MM.1S (cell line): ENCODE measurements at regions not wholly inside any gene's neighbourhood (a gene's known extent, or its start where the extent isn't known, plus 50 kb on each side); places are given as distances from the start of the nearest gene placed in this dataset.

Source experiments
- DNase-seq: peaks from one replicate; pipeline ENCODE4 v3.0.0-alpha.2; 2015
- H2AFZ ChIP-seq: fragments of 300-600 bp; sonication (generic); 2 replicates; pipeline ENCODE4 v1.6.0; 2016; ENCODE audit warnings: antibody characterized with exemption, low read length
- H3F3A ChIP-seq: fragments of 300-600 bp; sonication (generic); 2 replicates; pipeline ENCODE4 v1.6.1; 2016; ENCODE audit warnings: mild to moderate bottlenecking, antibody characterized with exemption, low read length, moderate library complexity, mixed read lengths; ENCODE audit not compliant: insufficient read depth
- H3K27ac ChIP-seq: fragments of 300-600 bp; sonication (generic); 2 replicates; pipeline ENCODE4 v1.5.1; 2016; ENCODE audit warnings: mild to moderate bottlenecking, low read length
- H3K27me3 ChIP-seq: fragments of 300-600 bp; sonication (generic); replicated peaks from 2 replicates; pipeline ENCODE4 v1.6.0; 2016; ENCODE audit warnings: low read length; ENCODE audit not compliant: insufficient read depth
- H3K36me3 ChIP-seq: fragments of 300-600 bp; sonication (generic); replicated peaks from 2 replicates; pipeline ENCODE4 v1.6.1; 2016; ENCODE audit warnings: mild to moderate bottlenecking, low read length, mixed read lengths; ENCODE audit not compliant: insufficient read depth
- H3K4me1 ChIP-seq: fragments of 300-600 bp; sonication (generic); 2 replicates; pipeline ENCODE4 v1.6.1; 2016; ENCODE audit warnings: low read length, mixed read lengths
- H3K4me2 ChIP-seq: fragments of 300-600 bp; sonication (generic); 2 replicates; pipeline ENCODE4 v1.6.0; 2016; ENCODE audit warnings: low read depth, low read length
- H3K4me3 ChIP-seq: fragments of 300-600 bp; sonication (generic); 2 replicates; pipeline ENCODE4 v1.5.1; 2016; ENCODE audit warnings: low read length, mixed read lengths
- H3K79me2 ChIP-seq: fragments of 300-600 bp; sonication (generic); 2 replicates; pipeline ENCODE4 v1.6.1; 2016; ENCODE audit warnings: mixed run types, low read length, mixed read lengths
- H3K9ac ChIP-seq: fragments of 300-600 bp; sonication (generic); 2 replicates; pipeline ENCODE4 v1.6.1; 2016; ENCODE audit warnings: low read length, mixed read lengths
- H3K9me2 ChIP-seq: fragments of 300-600 bp; sonication (generic); replicated peaks from 2 replicates; pipeline ENCODE4 v1.6.1; 2016; ENCODE audit warnings: mild to moderate bottlenecking, low read length, mixed read lengths; ENCODE audit not compliant: insufficient read depth
- H3K9me3 ChIP-seq: fragments of 300-600 bp; sonication (generic); replicated peaks from 2 replicates; pipeline ENCODE4 v1.6.1; 2016; ENCODE audit warnings: mild to moderate bottlenecking, low read length, mixed read lengths; ENCODE audit not compliant: insufficient read depth
- H4K20me1 ChIP-seq: fragments of 300-600 bp; sonication (generic); 2 replicates; pipeline ENCODE4 v1.6.1; 2016; ENCODE audit warnings: mild to moderate bottlenecking, low read length, moderate library complexity, mixed read lengths; ENCODE audit not compliant: insufficient read depth
- EZH2 ChIP-seq: fragments of 300-600 bp; sonication (generic); optimal IDR thresholded peaks from 2 replicates; pipeline ENCODE3; 2017; ENCODE audit warnings: low read depth, mild to moderate bottlenecking, antibody characterized with exemption, low read length, mixed read lengths
- EZH2phosphoT487 ChIP-seq: fragments of 300-600 bp; sonication (generic); IDR thresholded peaks from 2 replicates; pipeline ENCODE4 v1.6.1; 2018; ENCODE audit warnings: antibody characterized with exemption, low read length
- TF ChIP-seq, protein P1 (sequence below): fragments of 300-600 bp; sonication (generic); IDR thresholded peaks from 2 replicates; pipeline ENCODE4 v1.5.1; 2016; ENCODE audit warnings: antibody characterized with exemption, low read length, mixed read lengths

GRCh38 chr3:176141837-176142236 lies 1055.4 kb downstream of the TBL1XR1 start:
- no peak overlapping the region for H3K4me3 ChIP-seq
- H3K4me2 ChIP-seq, result no peak overlapping the region
- no peaks in the 10 kb centered on the region for H3K9me2 ChIP-seq
- H3K27ac ChIP-seq, result no peak overlapping the region
- no peaks in the 10 kb centered on the region for H3K27me3 ChIP-seq
- H3K9ac ChIP-seq, result no peak overlapping the region
- no peak overlapping the region for H2AFZ ChIP-seq
- peak; percentile 62 for DNase-seq
- no peak for TF ChIP-seq EZH2
- no peak for TF ChIP-seq EZH2phosphoT487
- TF ChIP-seq, protein P1, sequence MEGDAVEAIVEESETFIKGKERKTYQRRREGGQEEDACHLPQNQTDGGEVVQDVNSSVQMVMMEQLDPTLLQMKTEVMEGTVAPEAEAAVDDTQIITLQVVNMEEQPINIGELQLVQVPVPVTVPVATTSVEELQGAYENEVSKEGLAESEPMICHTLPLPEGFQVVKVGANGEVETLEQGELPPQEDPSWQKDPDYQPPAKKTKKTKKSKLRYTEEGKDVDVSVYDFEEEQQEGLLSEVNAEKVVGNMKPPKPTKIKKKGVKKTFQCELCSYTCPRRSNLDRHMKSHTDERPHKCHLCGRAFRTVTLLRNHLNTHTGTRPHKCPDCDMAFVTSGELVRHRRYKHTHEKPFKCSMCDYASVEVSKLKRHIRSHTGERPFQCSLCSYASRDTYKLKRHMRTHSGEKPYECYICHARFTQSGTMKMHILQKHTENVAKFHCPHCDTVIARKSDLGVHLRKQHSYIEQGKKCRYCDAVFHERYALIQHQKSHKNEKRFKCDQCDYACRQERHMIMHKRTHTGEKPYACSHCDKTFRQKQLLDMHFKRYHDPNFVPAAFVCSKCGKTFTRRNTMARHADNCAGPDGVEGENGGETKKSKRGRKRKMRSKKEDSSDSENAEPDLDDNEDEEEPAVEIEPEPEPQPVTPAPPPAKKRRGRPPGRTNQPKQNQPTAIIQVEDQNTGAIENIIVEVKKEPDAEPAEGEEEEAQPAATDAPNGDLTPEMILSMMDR, result no peak
- no peaks in the 10 kb centered on the region for H3K4me1 ChIP-seq
- no peaks in the 10 kb centered on the region for H3K79me2 ChIP-seq
- H3K36me3 ChIP-seq, result no peaks in the 10 kb centered on the region
- H3F3A ChIP-seq, result no peaks in the 10 kb centered on the region
- H3K9me3 ChIP-seq, result no peaks in the 10 kb centered on the region
- H4K20me1 ChIP-seq, result no peaks in the 10 kb centered on the region

- Histone ChIP-seq H3K4me3 (no peak overlapping the region), H3F3A (no peaks in the 10 kb centered on the region), H3K9me3 (no peaks in the 10 kb centered on the region), H3K9ac (no peak overlapping the region), H4K20me1 (no peaks in the 10 kb centered on the region), H3K79me2 (no peaks in the 10 kb centered on the region), H2AFZ (no peak overlapping the region), H3K4me2 (no peak overlapping the region), H3K9me2 (no peaks in the 10 kb centered on the region), H3K4me1 (no peaks in the 10 kb centered on the region), H3K27me3 (no peaks in the 10 kb centered on the region), H3K36me3 (no peaks in the 10 kb centered on the region), H3K27ac (no peak overlapping the region)
- DNase-seq, result no peak
- TF ChIP-seq EZH2phosphoT487 (no peak), EZH2 (no peak)
- TF ChIP-seq, protein P1, result no peak
These were observed 1076.8 kb downstream of the TBL1XR1 start for GRCh38 chr3:176120507-176120906.

- H3K4me1 ChIP-seq, result no peaks in the 10 kb centered on the region
- H3K9me2 ChIP-seq, result no peaks in the 10 kb centered on the region
- no peak overlapping the region for H3K9ac ChIP-seq
- TF ChIP-seq, protein P1, result no peak
- no peak for TF ChIP-seq EZH2
- TF ChIP-seq EZH2phosphoT487, result no peak
- H4K20me1 ChIP-seq, result no peaks in the 10 kb centered on the region
- H2AFZ ChIP-seq, result no peak overlapping the region
- no peak overlapping the region for H3K27ac ChIP-seq
- no peaks in the 10 kb centered on the region for H3K79me2 ChIP-seq
- H3K36me3 ChIP-seq, result no peaks in the 10 kb centered on the region
- DNase-seq, result no peak
- no peak overlapping the region for H3K4me2 ChIP-seq
- H3F3A ChIP-seq, result no peaks in the 10 kb centered on the region
- no peaks in the 10 kb centered on the region for H3K9me3 ChIP-seq
- no peak overlapping the region for H3K4me3 ChIP-seq
- no peaks in the 10 kb centered on the region for H3K27me3 ChIP-seq
These were observed 1077.5 kb downstream of the TBL1XR1 start for GRCh38 chr3:176119826-176120225.
